Central memory CD4-positive, alpha-beta T cell (primary cell): ENCODE measurements at regions not wholly inside any gene's neighbourhood (a gene's known extent, or its start where the extent isn't known, plus 50 kb on each side); places are given as distances from the start of the nearest gene placed in this dataset.

Source experiments
- DNase-seq: peaks from one replicate; pipeline ENCODE4 v3.0.0; 2022

GRCh38 chr14:71523630-71524319, 408.5 kb upstream of the RGS6 start:
- no peak for DNase-seq

GRCh38 chr14:71524320-71524982, 407.8 kb upstream of the RGS6 start:
- no peak for DNase-seq

- no peak for DNase-seq
These were observed 406.5 kb upstream of the RGS6 start for GRCh38 chr14:71525663-71526221.

GRCh38 chr14:71526388-71526787, 405.8 kb upstream of the RGS6 start:
- DNase-seq = no peak

GRCh38 chr14:71527838-71528237, 404.4 kb upstream of the RGS6 start:
- DNase-seq = no peak

- DNase-seq = no peak
These were observed 402.4 kb upstream of the RGS6 start for GRCh38 chr14:71529848-71530247.

- no peak for DNase-seq
These were observed 399.9 kb upstream of the RGS6 start for GRCh38 chr14:71532344-71532743.

GRCh38 chr14:71532790-71533189, 399.4 kb upstream of the RGS6 start:
- no peak for DNase-seq

GRCh38 chr14:71533390-71533789, 398.8 kb upstream of the RGS6 start:
- no peak for DNase-seq

GRCh38 chr14:71533800-71534199, 398.4 kb upstream of the RGS6 start:
- DNase-seq = no peak

- no peak for DNase-seq
These were observed 397.7 kb upstream of the RGS6 start for GRCh38 chr14:71534506-71534905.

- no peak for DNase-seq
These were observed 396.1 kb upstream of the RGS6 start for GRCh38 chr14:71536015-71536740.

- no peak for DNase-seq
These were observed 395.1 kb upstream of the RGS6 start for GRCh38 chr14:71536927-71537772.

GRCh38 chr14:71538288-71538687, 393.9 kb upstream of the RGS6 start:
- DNase-seq = no peak

GRCh38 chr14:71538938-71539649, 393.1 kb upstream of the RGS6 start:
- DNase-seq = no peak

GRCh38 chr14:71539650-71540285, 392.5 kb upstream of the RGS6 start:
- no peak for DNase-seq

GRCh38 chr14:71541271-71541670, 391.0 kb upstream of the RGS6 start:
- DNase-seq = no peak

GRCh38 chr14:71541973-71542690, 390.1 kb upstream of the RGS6 start:
- no peak for DNase-seq

GRCh38 chr14:71549421-71550050, 382.7 kb upstream of the RGS6 start:
- no peak for DNase-seq

- DNase-seq = no peak
These were observed 381.9 kb upstream of the RGS6 start for GRCh38 chr14:71550367-71550766.
